GM23248 (cell line): ENCODE measurements at regions not wholly inside any gene's neighbourhood (a gene's known extent, or its start where the extent isn't known, plus 50 kb on each side); places are given as distances from the start of the nearest gene placed in this dataset.

ENCODE experiments used
- EZH2 ChIP-seq: fragments of 200-600 bp; sonication (generic); IDR thresholded peaks from 2 replicates; pipeline ENCODE4 v1.6.1; 2018; ENCODE audit warnings: antibody characterized with exemption, mild to moderate bottlenecking; ENCODE audit not compliant: insufficient read depth, poor library complexity, severe bottlenecking
- EZH2phosphoT487 ChIP-seq: fragments of 200-600 bp; sonication (generic); IDR thresholded peaks from 2 replicates; pipeline ENCODE4 v1.6.1; 2018; ENCODE audit warnings: antibody characterized with exemption, moderate library complexity, mild to moderate bottlenecking, low read depth; ENCODE audit not compliant: insufficient read depth

DNA sequence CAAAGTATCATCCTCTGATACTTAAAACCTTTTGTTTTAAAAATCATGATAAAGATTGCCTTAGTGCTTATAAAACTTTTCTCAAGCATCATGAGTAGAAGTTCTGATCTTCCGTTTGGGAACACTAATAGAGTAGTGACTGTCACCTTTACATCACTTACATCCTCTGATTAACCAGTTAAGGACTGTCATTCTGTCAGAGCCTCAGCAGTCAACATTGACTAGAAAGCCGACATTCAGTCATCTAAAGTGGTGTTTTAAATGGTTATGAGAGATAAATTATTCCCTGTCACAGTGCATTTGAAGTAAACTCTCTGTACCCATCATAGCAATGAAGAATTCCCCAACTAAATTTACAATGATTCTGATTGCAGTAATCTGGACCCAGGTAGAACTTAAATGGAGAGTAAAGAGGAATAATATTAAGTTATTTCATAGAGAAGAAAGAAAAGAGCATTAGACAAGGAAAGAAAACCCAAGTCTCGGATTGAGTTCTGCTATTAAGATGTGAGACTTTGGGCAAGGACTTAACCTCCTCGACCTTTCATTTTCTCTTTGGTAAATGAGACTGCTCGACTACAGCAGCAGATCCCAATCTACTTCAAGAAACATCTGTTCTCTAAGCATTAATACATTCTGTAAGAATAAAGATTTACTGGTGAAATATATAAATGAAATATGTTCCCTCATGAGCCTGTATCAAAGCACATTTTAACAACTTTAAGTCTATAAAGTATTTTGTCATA, 563.9 kb upstream of the LMO3 start:
- TF ChIP-seq EZH2: no peak
- TF ChIP-seq EZH2phosphoT487: no peak
